Mesenchymal stem cell (in vitro differentiated cells and primary cell): ENCODE measurements at regions not wholly inside any gene's neighbourhood (a gene's known extent, or its start where the extent isn't known, plus 50 kb on each side); places are given as distances from the start of the nearest gene placed in this dataset.

ENCODE experiments used
- DNase-seq: peaks from one replicate; pipeline ENCODE4 v3.0.0-alpha.2; 2013
- H2AFZ ChIP-seq: one replicate; pipeline ENCODE4 v1.6.1; 2013; ENCODE audit warnings: low read depth, mild to moderate bottlenecking, control low read depth, inconsistent platforms, low read length, moderate library complexity
- H2AK5ac ChIP-seq: 2 replicates; pipeline ENCODE4 v1.6.1; 2013; ENCODE audit warnings: low read length, moderate library complexity, mild to moderate bottlenecking, inconsistent platforms; ENCODE audit not compliant: severe bottlenecking
- H2BK120ac ChIP-seq: one replicate; pipeline ENCODE4 v1.6.1; 2013; ENCODE audit warnings: low read depth, mild to moderate bottlenecking, inconsistent platforms, low read length, moderate library complexity
- H2BK12ac ChIP-seq, 2 experiments: one replicate each; pipeline ENCODE4 v1.6.1; 2013; ENCODE audit warnings: inconsistent platforms in 2 of 2, low read length in 2 of 2, mild to moderate bottlenecking in 2 of 2, moderate library complexity in 2 of 2, control low read depth in 1 of 2
- H2BK15ac ChIP-seq: one replicate; pipeline ENCODE4 v1.6.1; 2013; ENCODE audit warnings: mild to moderate bottlenecking, low read depth, inconsistent platforms; ENCODE audit not compliant: poor library complexity, severe bottlenecking
- H2BK5ac ChIP-seq: 2 replicates; pipeline ENCODE4 v1.6.1; 2013; ENCODE audit warnings: low read depth, mild to moderate bottlenecking, low read length, control low read depth, inconsistent platforms; ENCODE audit not compliant: poor library complexity, severe bottlenecking
- H3K14ac ChIP-seq, 2 experiments: one replicate each; pipeline ENCODE4 v1.6.1; 2013; ENCODE audit warnings: inconsistent platforms in 2 of 2, low read length in 2 of 2, control low read depth in 1 of 2, mild to moderate bottlenecking in 1 of 2, moderate library complexity in 1 of 2
- H3K18ac ChIP-seq, 2 experiments: one replicate each; pipeline ENCODE4 v1.6.1; 2013; ENCODE audit warnings: inconsistent platforms in 2 of 2, low read length in 2 of 2, control low read depth in 1 of 2, low read depth in 1 of 2, mild to moderate bottlenecking in 1 of 2
- H3K23ac ChIP-seq, 2 experiments: one replicate each; pipeline ENCODE4 v1.6.1; 2013; ENCODE audit warnings: inconsistent platforms in 2 of 2, low read length in 2 of 2, mild to moderate bottlenecking in 2 of 2, moderate library complexity in 2 of 2, control low read depth in 1 of 2
- H3K27ac ChIP-seq: 2 replicates; pipeline ENCODE4 v1.5.1; 2013; ENCODE audit warnings: mild to moderate bottlenecking, moderate library complexity, low read length, control low read depth, inconsistent platforms; ENCODE audit not compliant: poor library complexity, severe bottlenecking
- H3K27me3 ChIP-seq, 2 experiments: 2 replicates each; pipeline versions ENCODE4 v1.6.1 to v1.7.0; 2013; ENCODE audit warnings: low read length in 2 of 2, mild to moderate bottlenecking in 2 of 2, moderate library complexity in 2 of 2, control low read depth in 1 of 2, inconsistent platforms in 1 of 2; ENCODE audit not compliant: control insufficient read depth in 1 of 2, insufficient read depth in 1 of 2
- H3K36me3 ChIP-seq, 2 experiments: 2 replicates each; pipeline versions ENCODE4 v1.6.1 to v1.7.0; 2013; ENCODE audit warnings: low read length in 2 of 2, control low read depth in 1 of 2, inconsistent platforms in 1 of 2, low read depth in 1 of 2, mild to moderate bottlenecking in 1 of 2; ENCODE audit not compliant: insufficient read depth in 2 of 2, control insufficient read depth in 1 of 2
- H3K4ac ChIP-seq, 2 experiments: one replicate each; pipeline ENCODE4 v1.6.1; 2013; ENCODE audit warnings: inconsistent platforms in 2 of 2, low read length in 2 of 2, mild to moderate bottlenecking in 2 of 2, moderate library complexity in 2 of 2, control low read depth in 1 of 2, low read depth in 1 of 2
- H3K4me1 ChIP-seq: 2 replicates; pipeline ENCODE4 v1.6.1; 2013; ENCODE audit warnings: low read depth, low read length, control low read depth; ENCODE audit not compliant: control insufficient read depth, insufficient read depth
- H3K4me2 ChIP-seq: 2 replicates; pipeline ENCODE4 v1.6.1; 2013; ENCODE audit warnings: low read length, mild to moderate bottlenecking, inconsistent platforms; ENCODE audit not compliant: poor library complexity, severe bottlenecking
- H3K4me3 ChIP-seq, 2 experiments: 2 replicates each; pipeline versions ENCODE4 v1.5.1 to v1.7.0; 2013; ENCODE audit warnings: low read length in 2 of 2, mild to moderate bottlenecking in 2 of 2, control low read depth in 1 of 2, low read depth in 1 of 2; ENCODE audit not compliant: insufficient read depth in 1 of 2
- H3K79me1 ChIP-seq: replicated peaks from 2 replicates; pipeline ENCODE4 v1.6.1; 2013; ENCODE audit warnings: mild to moderate bottlenecking, control low read depth, low read length, inconsistent platforms; ENCODE audit not compliant: poor library complexity, severe bottlenecking
- H3K9ac ChIP-seq: 2 replicates; pipeline ENCODE4 v1.7.0; 2013; ENCODE audit warnings: mild to moderate bottlenecking, low read length, moderate library complexity
- H3K9me3 ChIP-seq: 2 replicates; pipeline ENCODE4 v1.7.0; 2013; ENCODE audit warnings: mild to moderate bottlenecking, low read length; ENCODE audit not compliant: control insufficient read depth
- H4K8ac ChIP-seq: one replicate; pipeline ENCODE4 v1.6.1; 2013; ENCODE audit warnings: inconsistent platforms, mild to moderate bottlenecking, low read length, moderate library complexity
- H4K91ac ChIP-seq: one replicate; pipeline ENCODE4 v1.6.1; 2013; ENCODE audit warnings: mild to moderate bottlenecking, low read length, inconsistent platforms
- WGBS: methylation state at CpG from one replicate; pipeline ENCODE4 v1.1.7; 2013; ENCODE audit warnings: mixed read lengths; 5-methylcytosine and 5-hydroxymethylcytosine counted together

DNA sequence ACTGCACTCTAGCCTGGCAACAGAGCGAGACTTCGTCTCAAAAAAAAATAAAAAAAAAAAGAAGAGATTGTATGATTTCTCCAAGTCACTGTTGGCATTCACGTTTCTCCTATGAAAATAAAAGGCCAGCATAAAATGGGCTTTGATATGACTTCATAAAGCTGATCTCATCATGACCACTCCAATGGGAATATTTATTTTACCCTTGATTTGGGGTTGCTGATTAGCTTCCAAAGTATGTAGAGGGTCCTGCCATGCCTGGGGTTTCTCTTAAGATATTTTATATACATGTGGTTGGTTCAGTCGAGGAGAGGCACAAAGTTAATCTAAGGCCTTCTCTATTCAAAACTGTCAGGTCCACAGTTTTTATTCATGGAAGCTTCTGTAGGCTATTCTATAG, 247.0 kb upstream of the TNC start:
- no peaks in the 10 kb centered on the region for H3K27me3 ChIP-seq

DNA sequence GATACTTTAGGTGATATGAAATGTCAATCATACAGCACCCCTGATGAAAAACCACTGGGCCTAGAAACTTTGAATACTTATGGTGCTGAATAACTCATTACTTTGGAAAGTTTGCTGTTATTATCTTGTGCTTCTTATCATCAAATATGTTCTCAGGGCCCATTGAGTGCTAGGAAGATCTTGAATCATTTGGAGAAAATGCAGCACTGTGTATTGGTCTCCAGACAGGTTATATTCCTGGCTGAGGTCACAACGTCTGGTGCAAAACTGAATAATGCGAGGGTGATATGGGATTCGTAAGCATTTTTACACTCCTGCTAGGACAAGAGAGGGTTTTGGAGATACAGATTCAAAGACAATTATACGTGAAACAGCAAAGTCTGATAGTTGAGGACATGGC, 249.4 kb upstream of the TNC start:
- Histone ChIP-seq H3K14ac (no peak overlapping the region), H2AFZ (no peak overlapping the region), H3K27ac (no peak overlapping the region), H3K18ac (no peak overlapping the region), H3K36me3 (no peaks in the 10 kb centered on the region), H3K9me3 (no peaks in the 10 kb centered on the region), H3K23ac (no peak overlapping the region), H2BK15ac (no peak overlapping the region), H3K79me1 (no peaks in the 10 kb centered on the region), H2BK5ac (no peak overlapping the region), H4K8ac (no peak overlapping the region), H3K4ac (no peak overlapping the region), H2BK120ac (no peak overlapping the region), H3K4me2 (no peak overlapping the region), H4K91ac (no peak overlapping the region), H3K9ac (no peak overlapping the region), H2BK12ac (no peak overlapping the region), H2AK5ac (no peak overlapping the region), H3K4me3 (no peak overlapping the region), H3K27me3 (no peaks in the 10 kb centered on the region), H3K4me1 (peaks cover 1% of the 10 kb centered on the region)
- 98% methylated on average over 3 of the region's 4 CpGs for WGBS
- DNase-seq, result no peak

More for the DNA sequence above, 247.0 kb upstream of the TNC start:
- Histone ChIP-seq H3K27ac (no peak overlapping the region), H3K36me3 (no peaks in the 10 kb centered on the region), H2BK15ac (no peak overlapping the region), H2AK5ac (no peak overlapping the region), H3K9ac (no peak overlapping the region), H3K79me1 (no peaks in the 10 kb centered on the region), H2AFZ (no peak overlapping the region), H3K4me2 (no peak overlapping the region), H3K14ac (no peak overlapping the region), H3K9me3 (no peaks in the 10 kb centered on the region), H3K18ac (no peak overlapping the region), H4K91ac (no peak overlapping the region), H2BK5ac (no peak overlapping the region), H2BK12ac (no peak overlapping the region), H3K4ac (no peak overlapping the region), H2BK120ac (no peak overlapping the region), H3K23ac (no peak overlapping the region), H4K8ac (no peak overlapping the region), H3K4me1 (peaks cover 1% of the 10 kb centered on the region), H3K4me3 (no peak overlapping the region)
- 92% methylated on average over 2 of the region's 4 CpGs for WGBS
- DNase-seq, result no peak

DNA sequence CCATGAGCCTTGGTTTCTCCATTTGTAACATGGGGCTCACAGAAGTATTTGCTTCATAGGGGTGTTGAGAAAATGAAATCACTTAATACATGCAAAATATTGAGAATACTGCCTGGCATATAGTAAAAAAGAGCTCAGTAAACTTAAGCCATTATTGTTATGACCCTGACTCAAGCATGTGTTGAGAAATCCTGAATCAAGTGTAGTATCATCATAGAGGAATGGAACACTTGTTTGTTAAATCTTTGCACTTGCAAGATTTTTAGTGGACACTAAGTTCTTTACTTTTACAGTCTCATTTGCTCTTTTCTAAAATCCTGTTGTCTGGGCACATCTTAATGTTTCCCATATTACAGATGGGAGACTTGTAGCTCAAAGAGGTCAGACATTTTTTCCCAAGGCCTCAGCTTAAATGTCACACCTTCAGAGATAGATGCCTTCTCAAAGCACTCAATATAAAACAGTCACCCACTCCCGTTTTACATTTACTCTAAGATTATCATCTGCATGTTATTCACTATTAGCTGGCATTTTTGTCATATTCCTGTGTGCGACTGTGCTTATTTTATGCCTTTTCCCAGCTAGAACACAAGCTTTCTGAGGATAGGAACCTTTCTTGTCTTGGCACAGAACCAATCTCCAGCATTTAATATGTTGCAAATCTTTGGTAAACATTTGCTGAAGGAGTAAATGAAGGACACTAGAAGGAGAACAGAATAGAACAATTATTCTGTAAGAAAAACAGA, 250.0 kb upstream of the TNC start:
- H3K4me1 ChIP-seq, result peaks cover 1% of the 10 kb centered on the region
- no peak overlapping the region for H2BK5ac ChIP-seq
- H4K91ac ChIP-seq, result no peak overlapping the region
- WGBS, result 50% methylated on average over 2 of the region's 2 CpGs
- H3K9ac ChIP-seq, result no peak overlapping the region
- H3K36me3 ChIP-seq, result no peaks in the 10 kb centered on the region
- H3K14ac ChIP-seq, result no peak overlapping the region
- no peaks in the 10 kb centered on the region for H3K27me3 ChIP-seq
- no peak overlapping the region for H3K18ac ChIP-seq
- H2AFZ ChIP-seq, result no peak overlapping the region
- H3K79me1 ChIP-seq, result no peaks in the 10 kb centered on the region
- H2BK12ac ChIP-seq, result no peak overlapping the region
- no peaks in the 10 kb centered on the region for H3K9me3 ChIP-seq
- H3K4ac ChIP-seq, result no peak overlapping the region
- no peak overlapping the region for H4K8ac ChIP-seq
- H3K23ac ChIP-seq, result no peak overlapping the region
- peak; percentile 56 for DNase-seq
- H2BK120ac ChIP-seq, result no peak overlapping the region
- no peak overlapping the region for H3K4me2 ChIP-seq
- H2AK5ac ChIP-seq, result no peak overlapping the region
- H3K27ac ChIP-seq, result peak overlapping the region; percentile 16
- no peak overlapping the region for H2BK15ac ChIP-seq
- no peak overlapping the region for H3K4me3 ChIP-seq

DNA sequence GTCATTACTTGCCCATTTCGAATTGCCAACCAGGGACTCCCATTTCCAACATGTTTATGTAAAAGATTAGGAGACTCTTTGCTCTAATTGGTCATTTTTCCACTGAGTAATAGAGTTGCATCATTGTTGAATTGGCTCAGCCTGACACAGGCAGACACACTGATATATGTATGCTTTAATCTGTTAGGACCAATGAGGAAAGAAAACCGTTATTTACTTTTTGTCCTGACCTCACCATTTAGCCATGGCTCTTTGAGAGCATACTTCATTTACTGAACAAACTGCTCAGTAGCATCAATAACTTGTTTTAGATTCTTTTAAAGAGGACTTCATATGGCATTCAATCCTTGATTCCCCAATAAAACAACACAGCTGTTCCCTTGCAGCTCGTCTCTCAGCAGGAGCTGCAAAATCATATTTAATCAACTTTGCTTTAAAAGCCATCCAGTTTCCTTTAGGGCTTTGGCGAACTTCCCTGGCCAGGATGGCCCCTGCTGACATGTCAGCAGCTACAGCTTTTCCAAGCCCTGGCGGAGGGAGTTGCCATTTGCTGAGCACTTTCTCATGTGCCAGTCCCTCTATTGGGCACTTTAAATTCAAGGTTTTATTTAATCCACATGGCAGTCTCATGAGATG, 251.5 kb upstream of the TNC start:
- Histone ChIP-seq H3K4ac (no peak overlapping the region), H4K8ac (no peak overlapping the region), H2BK120ac (no peak overlapping the region), H3K4me3 (peak overlapping the region in 1 of 2 experiments; percentile 15), H3K36me3 (no peaks in the 10 kb centered on the region), H3K79me1 (no peaks in the 10 kb centered on the region), H2AFZ (no peak overlapping the region), H3K9ac (peak overlapping the region; percentile 65), H3K4me2 (no peak overlapping the region), H3K14ac (no peak overlapping the region), H3K4me1 (peaks cover 1% of the 10 kb centered on the region), H2AK5ac (no peak overlapping the region), H4K91ac (no peak overlapping the region), H3K9me3 (no peaks in the 10 kb centered on the region), H2BK15ac (no peak overlapping the region), H3K27me3 (no peaks in the 10 kb centered on the region), H2BK12ac (no peak overlapping the region), H2BK5ac (no peak overlapping the region), H3K27ac (peak overlapping the region; percentile 67), H3K18ac (no peak overlapping the region), H3K23ac (no peak overlapping the region)
- DNase-seq, result peak; percentile 82
- WGBS, result 86% methylated on average over 5 of the region's 5 CpGs
